Left cardiac atrium (tissue), 4 donors: ENCODE measurements at regions not wholly inside any gene's neighbourhood (a gene's known extent, or its start where the extent isn't known, plus 50 kb on each side); places are given as distances from the start of the nearest gene placed in this dataset.
"Not testable (repeated sequence)": the region's sequence is repeated elsewhere in the genome, so short reads cannot be mapped to it uniquely, and the experiment has no call there.

Source experiments
- ATAC-seq, 2 donors: fragments of 200-7000 bp; cut with Tn5 transposase; one replicate each; pipeline ENCODE4 v1.9.1; 2020; ENCODE audit warnings: mild to moderate bottlenecking in 2 of 2, moderate library complexity in 2 of 2
- DNase-seq: peaks from one replicate; pipeline ENCODE4 v3.0.0-alpha.2; 2020
- intact Hi-C, 2 donors: fragments of 100-400 bp; cut with DNase I; formaldehyde crosslinking; loops; one replicate each; pipeline versions ENCODE4 v1.14.1 to v1.15.1; 2022 to 2023
- donor health status: DM: no; HTN: yes; CAD: no.
- donor health status: DM: no; HTN: yes; CAD: no; lungs with severe emphysema.
- donor health status: DM: yes; HTN: yes; CAD: no.
- donor health status: Dilated cardiomyopathy.

- DNase-seq (no peak), ATAC-seq (no peak)
- intact Hi-C loops = no loop called here
Observed at GRCh38 chr4:117831060-117831683, 203.1 kb upstream of the NDST3 start.

GRCh38 chr4:117835566-117835965, 198.7 kb upstream of the NDST3 start:
- intact Hi-C loops = no loop called here
- DNase-seq (no peak), ATAC-seq (no peak)

DNA sequence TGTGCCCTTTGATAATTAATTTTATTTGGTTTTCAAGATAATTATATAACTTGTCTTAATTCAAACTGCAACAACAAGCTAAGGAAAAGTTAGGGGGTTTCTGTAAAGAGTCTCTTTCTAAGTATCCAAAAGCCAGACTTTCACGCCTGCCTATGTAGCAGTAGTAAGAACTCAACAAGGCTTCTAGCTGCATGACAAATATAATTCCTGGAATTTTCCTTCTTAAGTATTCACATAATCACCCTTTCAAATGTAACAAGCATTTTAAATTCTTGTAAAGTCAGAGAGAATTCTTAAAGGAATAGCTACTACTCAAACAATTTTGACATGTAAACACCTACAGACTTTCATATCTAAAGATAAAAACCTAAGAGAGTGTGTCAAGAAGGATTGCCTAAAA, 189.7 kb upstream of the NDST3 start:
- intact Hi-C loops = no loop called here
- ATAC-seq (no peak), DNase-seq (no peak)

DNA sequence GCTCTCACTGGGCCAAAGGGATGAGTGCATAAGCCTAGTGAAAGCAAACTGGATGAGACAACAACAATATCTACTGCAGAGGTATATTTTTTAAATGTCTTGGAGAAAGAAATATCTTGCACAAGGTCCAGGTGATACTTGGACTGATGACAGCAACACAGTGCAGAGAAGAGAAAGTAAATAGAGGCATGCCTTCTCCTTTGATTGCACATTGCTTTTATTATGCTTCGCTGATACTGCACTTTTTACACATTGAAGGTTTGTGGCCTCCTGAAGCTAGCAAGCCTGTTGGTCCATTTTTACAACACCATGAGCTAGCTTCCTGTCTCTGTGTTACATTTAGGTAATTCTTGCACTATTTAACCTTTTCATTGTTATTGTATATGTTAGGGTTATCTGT, 189.0 kb upstream of the NDST3 start:
- intact Hi-C loops = no loop called here
- DNase-seq (no peak), ATAC-seq (no peak)

GRCh38 chr4:117847849-117848248, 186.4 kb upstream of the NDST3 start:
- intact Hi-C loops = no loop called here
- ATAC-seq (no peak), DNase-seq (no peak)

- intact Hi-C loops = no loop called here
Observed at GRCh38 chr4:117868201-117868600, 166.1 kb upstream of the NDST3 start.

GRCh38 chr4:117873779-117874178, 160.5 kb upstream of the NDST3 start:
- ATAC-seq = no peak
- intact Hi-C loops = no loop called here
- no peak for DNase-seq

More at GRCh38 chr4:117868201-117868600, 166.1 kb upstream of the NDST3 start:
- ATAC-seq = no peak
- no peak for DNase-seq

- ATAC-seq (no peak), DNase-seq (no peak)
- intact Hi-C loops = no loop called here
Observed at GRCh38 chr4:117874216-117874615, 160.1 kb upstream of the NDST3 start.

- intact Hi-C loops = no loop called here
- no peak for ATAC-seq
Observed at GRCh38 chr4:117889978-117890377, 144.3 kb upstream of the NDST3 start.

GRCh38 chr4:117893207-117893606, 141.1 kb upstream of the NDST3 start:
- intact Hi-C loops = no loop called here
- DNase-seq = no peak
- no peak for ATAC-seq

More at GRCh38 chr4:117889978-117890377, 144.3 kb upstream of the NDST3 start:
- no peak for DNase-seq

DNA sequence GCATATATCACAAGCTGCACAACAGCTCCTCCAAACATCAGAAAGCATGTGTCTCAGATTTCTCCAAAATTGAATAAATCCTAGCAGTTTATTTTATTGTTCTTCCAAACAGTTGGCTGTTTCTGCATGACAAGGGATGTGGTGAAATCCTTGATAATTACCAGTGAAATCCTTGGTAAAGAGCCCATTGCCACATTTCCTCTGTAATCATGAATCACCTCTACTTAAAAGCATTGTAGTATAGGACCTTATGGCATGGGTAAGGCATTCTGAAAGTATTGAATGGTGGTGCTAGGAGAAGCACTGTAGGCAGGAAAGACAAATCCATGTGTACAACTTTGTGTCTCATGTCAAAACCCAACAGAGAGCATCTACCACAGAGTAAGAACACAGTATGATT, 135.8 kb upstream of the NDST3 start:
- DNase-seq (no peak), ATAC-seq (no peak)
- intact Hi-C loops = no loop called here

GRCh38 chr4:117900832-117901231, 133.5 kb upstream of the NDST3 start:
- DNase-seq = no peak
- intact Hi-C loops = no loop called here
- ATAC-seq = no peak

DNA sequence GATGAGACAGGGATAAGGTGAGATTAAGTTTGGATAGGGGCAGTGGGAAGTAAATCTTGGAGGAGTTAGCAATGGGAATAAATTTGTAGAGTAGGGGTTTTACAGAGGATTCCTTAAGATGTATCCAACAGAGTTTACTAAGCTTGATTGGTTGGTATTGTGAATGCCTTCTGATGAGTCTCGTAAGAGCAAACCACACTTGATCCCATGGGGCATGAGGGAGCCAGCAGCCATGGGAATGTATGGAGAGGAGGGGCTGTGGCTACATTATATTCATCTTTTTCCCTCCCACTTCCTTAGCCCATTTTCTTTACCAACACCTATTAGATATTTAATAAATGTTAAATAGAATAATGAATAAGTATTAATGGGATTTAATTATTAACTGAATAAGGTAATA, 126.6 kb upstream of the NDST3 start:
- intact Hi-C loops = no loop called here
- no peak for ATAC-seq
- no peak for DNase-seq

GRCh38 chr4:117908306-117909207, 125.7 kb upstream of the NDST3 start:
- DNase-seq (no peak), ATAC-seq (no peak)
- intact Hi-C loops = no loop called here

- DNase-seq (no peak), ATAC-seq (no peak)
- intact Hi-C loops = no loop called here
Observed at GRCh38 chr4:117916728-117917127, 117.6 kb upstream of the NDST3 start.

- intact Hi-C loops, ATAC-seq, DNase-seq: not testable (repeated sequence)
Observed at GRCh38 chr4:117922311-117922710, 112.0 kb upstream of the NDST3 start.

- intact Hi-C loops, ATAC-seq, DNase-seq: not testable (repeated sequence)
Observed at GRCh38 chr4:117927823-117928222, 106.5 kb upstream of the NDST3 start.

DNA sequence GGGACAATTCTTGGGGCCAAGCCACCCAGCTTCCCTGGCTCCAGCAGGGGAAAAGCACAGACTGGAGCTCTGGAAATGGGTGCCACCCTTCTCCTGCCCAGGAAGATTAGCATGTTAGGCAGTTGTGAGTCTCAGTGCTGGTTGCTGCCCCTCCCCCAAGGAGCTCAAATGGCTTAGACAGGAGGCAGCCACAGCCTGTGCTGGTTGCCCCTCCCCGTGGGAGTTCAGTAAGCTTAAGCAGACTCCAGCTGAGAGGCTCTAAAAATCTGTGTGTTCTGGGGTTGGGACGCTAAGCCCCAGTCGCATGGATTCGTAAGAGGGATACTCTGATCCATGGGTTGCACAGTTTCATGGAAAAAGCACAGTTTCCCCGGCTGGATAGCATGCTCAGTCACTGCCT, 92.7 kb upstream of the NDST3 start:
- DNase-seq = no peak

DNA sequence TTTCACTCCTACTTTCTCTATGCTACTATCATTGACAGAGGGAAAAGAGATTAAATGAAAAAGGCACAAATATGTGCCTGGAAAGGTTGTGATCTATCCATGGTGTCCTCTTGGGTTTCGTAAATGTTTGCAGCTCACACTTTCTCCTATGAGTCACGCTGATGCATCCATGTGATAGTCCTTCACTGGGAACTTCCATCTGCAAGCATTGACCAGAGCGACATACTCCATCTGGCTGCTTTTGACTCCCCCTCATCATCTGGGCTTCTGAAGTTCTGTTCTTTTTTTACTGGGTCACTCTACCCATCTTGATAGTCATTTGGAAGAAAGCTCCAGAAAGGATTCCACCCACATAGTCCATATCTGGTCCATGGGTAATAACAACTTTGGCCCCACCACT, 84.7 kb upstream of the NDST3 start:
- ATAC-seq (no peak), DNase-seq (no peak)
- intact Hi-C loops = no loop called here

More for the DNA sequence above, 92.7 kb upstream of the NDST3 start:
- intact Hi-C loops = no loop called here
- ATAC-seq = no peak

DNA sequence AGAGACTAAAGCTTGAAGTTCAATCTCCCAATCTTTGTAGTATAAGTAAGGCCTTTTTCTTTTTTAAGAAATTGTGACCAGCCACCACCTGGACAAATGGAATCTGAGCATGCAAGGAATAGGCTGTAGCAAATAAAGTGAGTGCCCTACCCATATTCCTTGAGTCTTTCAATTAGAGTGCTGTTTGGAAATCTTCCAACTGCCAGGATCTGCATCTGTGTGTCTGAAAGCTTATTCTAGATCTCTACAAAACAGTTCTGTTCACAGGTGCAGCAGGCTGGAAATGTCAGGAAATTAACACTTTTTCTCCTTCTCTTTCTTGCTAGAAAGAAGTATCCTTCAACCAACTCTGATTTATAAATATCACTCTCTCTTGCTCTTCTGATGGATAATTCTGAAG, 76.7 kb upstream of the NDST3 start:
- ATAC-seq (no peak), DNase-seq (no peak)
- intact Hi-C loops = no loop called here

DNA sequence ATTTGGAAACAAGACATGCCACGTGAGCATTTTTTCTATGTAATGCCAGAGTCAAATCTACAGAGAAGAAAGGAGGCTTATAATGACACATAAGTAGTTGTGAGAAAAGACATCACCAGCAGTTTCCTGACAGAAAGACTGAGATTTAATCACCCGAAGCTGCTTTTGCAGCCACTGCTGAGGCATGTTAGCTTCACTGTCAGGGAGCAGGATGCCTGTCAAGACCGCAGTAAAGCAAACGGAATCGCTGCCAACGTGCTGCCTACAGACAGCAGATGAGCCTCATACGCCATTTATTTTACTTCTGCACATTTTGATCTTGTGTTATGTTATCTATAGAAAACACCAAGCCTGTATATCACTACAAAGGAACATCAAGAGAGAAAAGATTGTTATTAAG, 68.7 kb upstream of the NDST3 start:
- intact Hi-C loops = no loop called here
- ATAC-seq (no peak), DNase-seq (no peak)
